ENCODE measurements at regions not wholly inside any gene's neighbourhood (a gene's known extent, or its start where the extent isn't known, plus 50 kb on each side); places are given as distances from the start of the nearest gene placed in this dataset.

GRCh38 chr6:132165677-132166076 is 214.5 kb upstream of the CCN2 start (continued):
- no peak for TF ChIP-seq EGR1 (IDR thresholded peaks at IDR 0.05; ENCODE audit: low read depth)
- no peak for TF ChIP-seq EZH2phosphoT487 (IDR thresholded peaks at IDR 0.05; ENCODE audit: borderline replicate concordance)
- no peak for TF ChIP-seq REST (IDR thresholded peaks at IDR 0.05; ENCODE audit: low read depth)
- no peak for TF ChIP-seq YY1 (IDR thresholded peaks at IDR 0.05; ENCODE audit: extremely low read depth, insufficient replicate concordance, low read depth, low read length)
- no peak for TF ChIP-seq EZH2 (IDR thresholded peaks at IDR 0.05)
- TF ChIP-seq FOSL1 (IDR thresholded peaks at IDR 0.05; ENCODE audit: low read depth): no peak
- TF ChIP-seq POLR2AphosphoS5 (IDR thresholded peaks at IDR 0.05; ENCODE audit: low read depth, low read length): no peak

- H3K4me1 ChIP-seq (ENCODE audit: control insufficient read depth in 1 of 2, insufficient read depth in 2 of 2, low read length in 2 of 2): no peaks in the 10 kb centered on the region
- H3K9ac ChIP-seq (ENCODE audit: low read length): no peak overlapping the region
- no peaks in the 10 kb centered on the region for H3K9me3 ChIP-seq (ENCODE audit: control insufficient read depth in 1 of 2, insufficient read depth in 1 of 2, low read depth in 1 of 2, low read length in 2 of 2)
- CTCF ChIA-PET: no interaction called here
- H3K79me2 ChIP-seq (ENCODE audit: insufficient read depth, low read length): no peaks in the 10 kb centered on the region
- no peaks in the 10 kb centered on the region for H4K20me1 ChIP-seq (ENCODE audit: insufficient read depth)
- no TSS peak for BruUV-seq (replicated peaks)
- DNase-seq (ENCODE audit: low read depth, low spot score) (peak; percentile 16), ATAC-seq (peak; percentile 77)
- no peak overlapping the region for H2AFZ ChIP-seq (ENCODE audit: low read depth, low read length, poor library complexity, severe bottlenecking)
- no peak overlapping the region for H3K27ac ChIP-seq (ENCODE audit: low read depth, low read length)
- H3K4me3 ChIP-seq (replicated peaks in 1 of 2; ENCODE audit: low read depth in 1 of 2, low read length in 2 of 2): no peak overlapping the region
- no peaks in the 10 kb centered on the region for H3K27me3 ChIP-seq (ENCODE audit: insufficient read depth, low read length)
- TF ChIP-seq CEBPB (IDR thresholded peaks at IDR 0.05; ENCODE audit: low read depth): no peak
- TF ChIP-seq CTCF (IDR thresholded peaks at IDR 0.05 in 2 of 3, conservative IDR thresholded peaks at IDR 0.05 in 1 of 3; ENCODE audit: borderline replicate concordance in 1 of 3, insufficient read depth in 1 of 3, low read depth in 2 of 3, low read length in 2 of 3): peak; percentile 53 to 63 (median 60); a peak in 5 of 6 replicates
- TF ChIP-seq RAD21 (IDR thresholded peaks at IDR 0.05; ENCODE audit: low read depth): peak; percentile 76
- TF ChIP-seq EGR1 (IDR thresholded peaks at IDR 0.05; ENCODE audit: low read depth): no peak
- TF ChIP-seq MAX (IDR thresholded peaks at IDR 0.05): no peak
- no peak for TF ChIP-seq ZBTB33 (IDR thresholded peaks at IDR 0.05; ENCODE audit: extremely low read depth, insufficient replicate concordance, low read length)
- TF ChIP-seq SP1 (IDR thresholded peaks at IDR 0.05; ENCODE audit: low read depth): no peak
- H3K4me2 ChIP-seq (ENCODE audit: low read length): no peak overlapping the region
- H3K36me3 ChIP-seq (ENCODE audit: control insufficient read depth in 1 of 2, insufficient read depth in 2 of 2, low read length in 2 of 2): no peaks in the 10 kb centered on the region
- intact Hi-C loops (cut with micrococcal nuclease): loop anchor here (1.0 to 5.0 kb wide), 2 partner anchors 219 to 236 kb away; no protein-coding TSS in a partner anchor
- POLR2A ChIA-PET: no interaction called here
- no peaks in the 10 kb centered on the region for H3K9me2 ChIP-seq (ENCODE audit: insufficient read depth)
- RAD21 ChIA-PET (ENCODE audit: low non-redundant PET in 1 of 2, low total read pairs in 2 of 2, uncharacterized antibody in 2 of 2, unreplicated experiment in 2 of 2): no interaction called here
These were observed 210.1 kb upstream of the CCN2 start for GRCh38 chr6:132161283-132161682.

All from HCT116 (cell line).